ENCODE measurements at regions not wholly inside any gene's neighbourhood (a gene's known extent, or its start where the extent isn't known, plus 50 kb on each side); places are given as distances from the start of the nearest gene placed in this dataset.

- intact Hi-C loops (cut with micrococcal nuclease; ENCODE audit: unreplicated experiment) = no loop called here
- H2AFZ ChIP-seq (ENCODE audit: control insufficient read depth, low read depth, low read length) = no peak overlapping the region
- in situ Hi-C loops (cut with MboI) = no loop called here
- 7% methylated on average over 3 of the region's 3 CpGs for WGBS (ENCODE audit: insufficient coverage, insufficient replicate concordance, low lambda C conversion rate, missing lambda C conversion rate)
- no peaks in the 10 kb centered on the region for H3K36me3 ChIP-seq (ENCODE audit: control insufficient read depth in 2 of 2, insufficient read depth in 2 of 2, low read length in 1 of 2)
- no peaks in the 10 kb centered on the region for H4K20me1 ChIP-seq (ENCODE audit: control insufficient read depth, insufficient read depth)
- ChIA-PET POLR2A (interaction anchor here (0.6 kb wide), 2 partner anchors 119 to 319 kb away, joined by 3 read pairs; no protein-coding TSS in a partner anchor), CTCF (interaction anchor here (1.2 to 1.5 kb wide), 2 partner anchors 22 to 33 kb away, joined by 3 to 4 read pairs; no protein-coding TSS in a partner anchor), SMC1A (ENCODE audit: uncharacterized antibody, unreplicated experiment) (interaction anchor here (0.7 to 0.8 kb wide), 2 partner anchors 27 to 68 kb away, joined by 3 read pairs; no protein-coding TSS in a partner anchor), RAD21 (ENCODE audit: unreplicated experiment) (no interaction called here)
- H3K4me2 ChIP-seq (ENCODE audit: control insufficient read depth, insufficient read depth) = no peak overlapping the region
- no peaks in the 10 kb centered on the region for H3K79me2 ChIP-seq (ENCODE audit: control insufficient read depth, insufficient read depth, low read length)
- H3K4me3 ChIP-seq = no peak overlapping the region
- no peaks in the 10 kb centered on the region for H3K27me3 ChIP-seq (replicated peaks in 1 of 2; ENCODE audit: control insufficient read depth in 2 of 2, insufficient read depth in 2 of 2, low read length in 1 of 2)
- BruUV-seq (replicated peaks) = no TSS peak
- DNase-seq (ENCODE audit: low read depth, low spot score) (no peak), FAIRE-seq (no peak), ATAC-seq (no peak)
- no peaks in the 10 kb centered on the region for H3K4me1 ChIP-seq (ENCODE audit: control insufficient read depth, insufficient read depth, low read length)
- H3K9ac ChIP-seq (ENCODE audit: control insufficient read depth, insufficient read depth, low read length) = no peak overlapping the region
- no peak for TF ChIP-seq CREB1 (IDR thresholded peaks at IDR 0.05; ENCODE audit: low read depth)
- TF ChIP-seq GABPA (IDR thresholded peaks at IDR 0.05; ENCODE audit: low read depth) = no peak
- TF ChIP-seq ZBTB33 (IDR thresholded peaks at IDR 0.05) = no peak
- TF ChIP-seq SPI1 (IDR thresholded peaks at IDR 0.05; ENCODE audit: borderline replicate concordance, insufficient read depth, low read depth, low read length) = no peak
- TF ChIP-seq BACH1 (IDR thresholded peaks at IDR 0.05; ENCODE audit: borderline replicate concordance) = no peak
- TF ChIP-seq FOS (IDR thresholded peaks at IDR 0.05; ENCODE audit: borderline replicate concordance, extremely low read depth, insufficient read length) = no peak
- TF ChIP-seq USF1 (IDR thresholded peaks at IDR 0.05; ENCODE audit: borderline replicate concordance, extremely low read length, insufficient read depth, low read depth, low read length) = no peak
- TF ChIP-seq ZNF274 (IDR thresholded peaks at IDR 0.05; ENCODE audit: insufficient read depth, insufficient read length) = no peak
- no peak for TF ChIP-seq NR2F1 (conservative IDR thresholded peaks at IDR 0.05)
- H3K9me3 ChIP-seq (replicated peaks; ENCODE audit: control insufficient read depth, insufficient read depth, low read length) = no peaks in the 10 kb centered on the region
- no peak overlapping the region for H3K27ac ChIP-seq (ENCODE audit: control insufficient read depth, insufficient read depth)
Observed at GRCh38 chr1:82219841-82220240, 419.1 kb downstream of the ADGRL2 start.
